Right lobe of liver (tissue), 4 donors: ENCODE measurements at regions not wholly inside any gene's neighbourhood (a gene's known extent, or its start where the extent isn't known, plus 50 kb on each side); places are given as distances from the start of the nearest gene placed in this dataset.

Experiments used
- POLR2A ChIP-seq: fragments of 450-650 bp; IDR thresholded peaks from one replicate; pipeline ENCODE4 v1.6.1; 2017; ENCODE audit warnings: antibody characterized with exemption, mild to moderate bottlenecking
- TF ChIP-seq, protein P1 (sequence below), 4 donors: fragments of 200-600 bp in 3 of 4; fragments of 450-650 bp in 1 of 4; IDR thresholded peaks; one replicate each; pipeline versions ENCODE4 v1.5.1 to v1.8.0; 2016 to 2022; ENCODE audit warnings: antibody characterized with exemption in 4 of 4, mild to moderate bottlenecking in 2 of 4
- donor health status: DM: no; HTN: no; CAD: no.
- donor health status: DM: no; HTN: no; CAD: no.
- donor health status: DM: no; HTN: yes; CAD: no.

DNA sequence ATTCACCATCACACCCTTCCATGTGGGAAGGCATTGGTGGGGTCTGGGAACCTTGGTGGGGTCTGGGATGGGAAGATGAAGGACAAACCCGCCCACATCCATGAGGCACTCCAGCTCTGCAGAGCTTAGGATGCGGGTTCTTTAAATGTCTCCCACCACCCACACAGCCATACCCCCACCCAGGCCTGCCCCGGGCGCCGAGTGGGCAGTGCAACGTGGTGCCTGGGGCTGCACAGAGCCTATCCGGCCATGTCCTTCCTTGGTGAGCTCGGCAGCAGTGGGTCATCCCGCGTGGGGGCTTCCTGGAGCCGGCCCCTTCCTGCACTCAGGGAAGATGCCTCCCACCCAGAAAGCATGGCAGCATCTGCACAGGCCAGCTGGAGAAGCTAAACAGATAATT, 163.5 kb upstream of the TCERG1L start:
- TF ChIP-seq, protein P1, sequence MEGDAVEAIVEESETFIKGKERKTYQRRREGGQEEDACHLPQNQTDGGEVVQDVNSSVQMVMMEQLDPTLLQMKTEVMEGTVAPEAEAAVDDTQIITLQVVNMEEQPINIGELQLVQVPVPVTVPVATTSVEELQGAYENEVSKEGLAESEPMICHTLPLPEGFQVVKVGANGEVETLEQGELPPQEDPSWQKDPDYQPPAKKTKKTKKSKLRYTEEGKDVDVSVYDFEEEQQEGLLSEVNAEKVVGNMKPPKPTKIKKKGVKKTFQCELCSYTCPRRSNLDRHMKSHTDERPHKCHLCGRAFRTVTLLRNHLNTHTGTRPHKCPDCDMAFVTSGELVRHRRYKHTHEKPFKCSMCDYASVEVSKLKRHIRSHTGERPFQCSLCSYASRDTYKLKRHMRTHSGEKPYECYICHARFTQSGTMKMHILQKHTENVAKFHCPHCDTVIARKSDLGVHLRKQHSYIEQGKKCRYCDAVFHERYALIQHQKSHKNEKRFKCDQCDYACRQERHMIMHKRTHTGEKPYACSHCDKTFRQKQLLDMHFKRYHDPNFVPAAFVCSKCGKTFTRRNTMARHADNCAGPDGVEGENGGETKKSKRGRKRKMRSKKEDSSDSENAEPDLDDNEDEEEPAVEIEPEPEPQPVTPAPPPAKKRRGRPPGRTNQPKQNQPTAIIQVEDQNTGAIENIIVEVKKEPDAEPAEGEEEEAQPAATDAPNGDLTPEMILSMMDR (IDR thresholded peaks at IDR 0.05) = no peak
- no peak for TF ChIP-seq POLR2A
